ENCODE measurements at regions not wholly inside any gene's neighbourhood (a gene's known extent, or its start where the extent isn't known, plus 50 kb on each side); places are given as distances from the start of the nearest gene placed in this dataset.

- Histone ChIP-seq H3K9ac (ENCODE audit: low read length) (no peak overlapping the region), H3K4me3 (replicated peaks in 1 of 2; ENCODE audit: low read depth in 1 of 2, low read length in 2 of 2) (no peak overlapping the region), H3K27me3 (ENCODE audit: insufficient read depth, low read length) (peaks cover 5% of the 10 kb centered on the region; the same call in 1 of the 2 replicates), H3K9me2 (ENCODE audit: insufficient read depth) (no peaks in the 10 kb centered on the region), H3K36me3 (ENCODE audit: control insufficient read depth in 1 of 2, insufficient read depth in 2 of 2, low read length in 2 of 2) (no peaks in the 10 kb centered on the region), H2AFZ (ENCODE audit: low read depth, low read length, poor library complexity, severe bottlenecking) (no peak overlapping the region), H4K20me1 (ENCODE audit: insufficient read depth) (no peaks in the 10 kb centered on the region), H3K27ac (ENCODE audit: low read depth, low read length) (no peak overlapping the region), H3K9me3 (ENCODE audit: control insufficient read depth in 1 of 2, insufficient read depth in 1 of 2, low read depth in 1 of 2, low read length in 2 of 2) (no peaks in the 10 kb centered on the region), H3K4me2 (ENCODE audit: low read length) (no peak overlapping the region), H3K79me2 (ENCODE audit: insufficient read depth, low read length) (no peaks in the 10 kb centered on the region), H3K4me1 (ENCODE audit: control insufficient read depth in 1 of 2, insufficient read depth in 2 of 2, low read length in 2 of 2) (no peaks in the 10 kb centered on the region)
- ATAC-seq: no peak
- RAD21 ChIA-PET (ENCODE audit: low non-redundant PET in 1 of 2, low total read pairs in 2 of 2, uncharacterized antibody in 2 of 2, unreplicated experiment in 2 of 2): no interaction called here
- TF ChIP-seq EZH2phosphoT487 (IDR thresholded peaks at IDR 0.05; ENCODE audit: borderline replicate concordance): no peak
- no peak for TF ChIP-seq ELF1 (IDR thresholded peaks at IDR 0.05; ENCODE audit: borderline replicate concordance, low read depth)
- no peak for TF ChIP-seq MAX (IDR thresholded peaks at IDR 0.05)
- TF ChIP-seq ZNF274 (IDR thresholded peaks at IDR 0.05; ENCODE audit: low read depth, low read length): no peak
- DNase-seq (ENCODE audit: low read depth, low spot score): no peak
- CTCF ChIA-PET: no interaction called here
- no TSS peak for BruUV-seq (replicated peaks)
- intact Hi-C loops (cut with micrococcal nuclease): no loop called here
- POLR2A ChIA-PET: no interaction called here
Measured at GRCh38 chr10:128804411-128804810, 662.6 kb upstream of the MGMT start.

GRCh38 chr10:128808921-128809440 lies 658.1 kb upstream of the MGMT start:
- no peaks in the 10 kb centered on the region for H3K9me3 ChIP-seq (ENCODE audit: control insufficient read depth in 1 of 2, insufficient read depth in 1 of 2, low read depth in 1 of 2, low read length in 2 of 2)
- POLR2A ChIA-PET: no interaction called here
- H3K9ac ChIP-seq (ENCODE audit: low read length): no peak overlapping the region
- H3K9me2 ChIP-seq (ENCODE audit: insufficient read depth): no peaks in the 10 kb centered on the region
- no peak overlapping the region for H2AFZ ChIP-seq (ENCODE audit: low read depth, low read length, poor library complexity, severe bottlenecking)
- H3K4me2 ChIP-seq (ENCODE audit: low read length): no peak overlapping the region
- RAD21 ChIA-PET (ENCODE audit: low non-redundant PET in 1 of 2, low total read pairs in 2 of 2, uncharacterized antibody in 2 of 2, unreplicated experiment in 2 of 2): no interaction called here
- ATAC-seq (no peak), DNase-seq (ENCODE audit: low read depth, low spot score) (no peak)
- no peaks in the 10 kb centered on the region for H4K20me1 ChIP-seq (ENCODE audit: insufficient read depth)
- no peaks in the 10 kb centered on the region for H3K79me2 ChIP-seq (ENCODE audit: insufficient read depth, low read length)
- intact Hi-C loops (cut with micrococcal nuclease): no loop called here
- no peaks in the 10 kb centered on the region for H3K36me3 ChIP-seq (ENCODE audit: control insufficient read depth in 1 of 2, insufficient read depth in 2 of 2, low read length in 2 of 2)
- BruUV-seq (replicated peaks): no TSS peak
- CTCF ChIA-PET: no interaction called here
- no peaks in the 10 kb centered on the region for H3K27me3 ChIP-seq (ENCODE audit: insufficient read depth, low read length)
- H3K4me3 ChIP-seq (replicated peaks in 1 of 2; ENCODE audit: low read depth in 1 of 2, low read length in 2 of 2): no peak overlapping the region
- no peaks in the 10 kb centered on the region for H3K4me1 ChIP-seq (ENCODE audit: control insufficient read depth in 1 of 2, insufficient read depth in 2 of 2, low read length in 2 of 2)
- H3K27ac ChIP-seq (ENCODE audit: low read depth, low read length): no peak overlapping the region
- TF ChIP-seq POLR2AphosphoS5 (IDR thresholded peaks at IDR 0.05; ENCODE audit: low read depth, low read length): no peak
- TF ChIP-seq ZBTB33 (IDR thresholded peaks at IDR 0.05; ENCODE audit: extremely low read depth, insufficient replicate concordance, low read length): no peak
- TF ChIP-seq SIN3A (IDR thresholded peaks at IDR 0.05; ENCODE audit: low read depth): no peak
- TF ChIP-seq MAX (IDR thresholded peaks at IDR 0.05): no peak
- TF ChIP-seq EZH2phosphoT487 (IDR thresholded peaks at IDR 0.05; ENCODE audit: borderline replicate concordance): no peak
- no peak for TF ChIP-seq ZNF274 (IDR thresholded peaks at IDR 0.05; ENCODE audit: low read depth, low read length)
- no peak for TF ChIP-seq EZH2 (IDR thresholded peaks at IDR 0.05)
- no peak for TF ChIP-seq CBX3 (IDR thresholded peaks at IDR 0.05; ENCODE audit: low read depth)
- TF ChIP-seq FOSL1 (IDR thresholded peaks at IDR 0.05; ENCODE audit: low read depth): no peak
- TF ChIP-seq ATF3 (IDR thresholded peaks at IDR 0.05): no peak
- TF ChIP-seq EGR1 (IDR thresholded peaks at IDR 0.05; ENCODE audit: low read depth): no peak
- no peak for TF ChIP-seq ZFX (IDR thresholded peaks at IDR 0.05)
- TF ChIP-seq JUND (IDR thresholded peaks at IDR 0.05): no peak
- TF ChIP-seq TCF7L2 (IDR thresholded peaks at IDR 0.05; ENCODE audit: borderline replicate concordance, extremely low read depth, insufficient read depth, insufficient read length): no peak
